ENCODE measurements at regions not wholly inside any gene's neighbourhood (a gene's known extent, or its start where the extent isn't known, plus 50 kb on each side); places are given as distances from the start of the nearest gene placed in this dataset.

DNA sequence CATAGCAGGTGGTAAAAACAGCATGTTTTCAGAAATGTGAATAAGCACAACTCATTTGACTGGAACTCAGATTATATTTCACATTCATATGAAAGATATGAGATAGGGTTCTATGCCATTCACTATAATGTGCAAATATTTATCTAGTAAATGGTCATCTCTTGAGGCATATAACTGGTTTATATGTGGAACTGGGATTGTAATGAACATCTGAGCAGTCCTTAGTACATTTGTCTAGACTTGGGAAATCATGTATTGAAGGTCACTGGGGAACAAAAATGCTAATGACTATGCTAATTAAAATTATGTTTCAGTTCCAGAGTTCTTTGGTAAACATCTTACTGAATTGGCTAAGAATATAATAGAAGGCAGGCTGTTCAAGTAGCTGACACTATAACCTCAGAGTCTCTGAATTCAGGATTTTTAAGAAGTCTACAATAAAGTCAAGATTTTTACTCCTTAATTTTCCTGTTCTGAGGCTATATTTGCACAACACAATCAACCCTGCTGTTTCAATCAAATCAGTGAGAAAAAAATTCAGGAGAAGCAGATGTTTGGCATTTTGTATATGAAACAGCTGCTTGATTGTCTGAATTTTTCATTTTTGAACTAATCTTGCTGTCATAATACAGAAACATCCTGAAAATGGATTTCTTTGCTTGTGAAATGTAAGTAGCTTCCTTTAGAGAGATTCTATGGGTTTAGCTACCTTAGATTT, 244.8 kb upstream of the RGS18 start:
- TF ChIP-seq, protein P1, sequence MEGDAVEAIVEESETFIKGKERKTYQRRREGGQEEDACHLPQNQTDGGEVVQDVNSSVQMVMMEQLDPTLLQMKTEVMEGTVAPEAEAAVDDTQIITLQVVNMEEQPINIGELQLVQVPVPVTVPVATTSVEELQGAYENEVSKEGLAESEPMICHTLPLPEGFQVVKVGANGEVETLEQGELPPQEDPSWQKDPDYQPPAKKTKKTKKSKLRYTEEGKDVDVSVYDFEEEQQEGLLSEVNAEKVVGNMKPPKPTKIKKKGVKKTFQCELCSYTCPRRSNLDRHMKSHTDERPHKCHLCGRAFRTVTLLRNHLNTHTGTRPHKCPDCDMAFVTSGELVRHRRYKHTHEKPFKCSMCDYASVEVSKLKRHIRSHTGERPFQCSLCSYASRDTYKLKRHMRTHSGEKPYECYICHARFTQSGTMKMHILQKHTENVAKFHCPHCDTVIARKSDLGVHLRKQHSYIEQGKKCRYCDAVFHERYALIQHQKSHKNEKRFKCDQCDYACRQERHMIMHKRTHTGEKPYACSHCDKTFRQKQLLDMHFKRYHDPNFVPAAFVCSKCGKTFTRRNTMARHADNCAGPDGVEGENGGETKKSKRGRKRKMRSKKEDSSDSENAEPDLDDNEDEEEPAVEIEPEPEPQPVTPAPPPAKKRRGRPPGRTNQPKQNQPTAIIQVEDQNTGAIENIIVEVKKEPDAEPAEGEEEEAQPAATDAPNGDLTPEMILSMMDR (IDR thresholded peaks at IDR 0.05), result no peak
- no peak for TF ChIP-seq ZFX (IDR thresholded peaks at IDR 0.05; ENCODE audit: borderline replicate concordance)

DNA sequence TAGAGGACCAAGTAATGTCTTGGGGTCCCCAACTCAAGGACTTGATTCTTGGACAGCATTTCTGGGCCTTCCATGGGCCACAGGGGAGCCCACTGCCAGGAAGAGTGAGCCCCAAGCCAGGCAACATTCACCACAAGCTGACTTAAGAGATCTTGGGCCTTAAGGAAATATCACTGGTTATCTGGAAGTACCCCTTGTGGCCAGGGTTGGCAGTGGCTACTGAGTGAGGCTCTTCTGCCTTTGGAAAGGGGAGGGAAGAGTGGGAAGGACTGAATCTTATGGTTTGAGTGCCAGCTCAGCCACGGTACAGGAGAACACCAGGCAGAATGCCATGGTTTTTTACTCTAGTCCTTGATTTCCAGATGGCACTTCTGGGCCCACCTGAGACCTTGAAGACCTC, 228.9 kb upstream of the RGS18 start:
- no peak overlapping the region for H3K27ac ChIP-seq
- TF ChIP-seq, protein P1 (IDR thresholded peaks at IDR 0.05), result no peak
- TF ChIP-seq ZFX (IDR thresholded peaks at IDR 0.05; ENCODE audit: borderline replicate concordance), result no peak

More for the DNA sequence above, 244.8 kb upstream of the RGS18 start:
- H3K27ac ChIP-seq, result no peak overlapping the region

DNA sequence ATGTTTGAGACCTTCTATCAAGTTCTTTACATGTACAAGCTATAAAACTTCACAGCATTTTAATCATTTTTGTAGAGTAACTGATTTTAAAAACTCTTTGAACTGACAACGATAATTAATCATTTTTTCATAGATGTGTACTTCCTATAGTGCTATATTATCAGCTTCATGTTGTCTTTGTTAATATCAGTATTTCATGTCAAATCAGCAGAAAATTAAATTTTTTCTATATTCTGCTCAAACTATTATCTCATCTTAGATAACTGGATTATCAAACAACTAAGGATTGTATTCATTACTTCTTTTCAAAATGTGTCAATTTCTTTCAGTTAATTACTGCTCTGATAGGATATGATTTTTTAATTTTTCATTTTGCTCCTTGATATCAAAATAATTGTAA, 214.6 kb upstream of the RGS18 start:
- TF ChIP-seq ZFX (IDR thresholded peaks at IDR 0.05; ENCODE audit: borderline replicate concordance), result no peak
- TF ChIP-seq, protein P1 (IDR thresholded peaks at IDR 0.05), result no peak

DNA sequence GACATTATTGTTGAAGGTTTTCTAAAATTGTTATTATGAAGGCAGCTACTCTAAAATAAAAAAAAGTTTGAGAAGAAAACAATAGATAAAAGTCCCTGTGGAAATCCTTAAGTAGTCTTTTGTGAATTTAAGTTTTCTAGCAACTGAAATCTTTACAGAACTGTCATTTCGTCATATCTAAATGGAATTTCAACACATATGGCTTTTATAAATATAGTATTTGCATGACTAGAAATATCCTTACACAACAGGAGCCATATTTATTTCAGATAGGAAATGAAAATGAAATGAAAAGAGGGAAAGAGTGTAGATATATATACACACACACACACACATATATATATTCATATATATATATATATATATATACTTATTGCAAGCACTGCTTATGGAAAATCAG, 204.7 kb upstream of the RGS18 start:
- H3K27ac ChIP-seq, result no peak overlapping the region
- TF ChIP-seq, protein P1 (IDR thresholded peaks at IDR 0.05), result no peak
- TF ChIP-seq ZFX (IDR thresholded peaks at IDR 0.05; ENCODE audit: borderline replicate concordance), result no peak

More for the DNA sequence above, 214.6 kb upstream of the RGS18 start:
- H3K27ac ChIP-seq, result no peak overlapping the region

DNA sequence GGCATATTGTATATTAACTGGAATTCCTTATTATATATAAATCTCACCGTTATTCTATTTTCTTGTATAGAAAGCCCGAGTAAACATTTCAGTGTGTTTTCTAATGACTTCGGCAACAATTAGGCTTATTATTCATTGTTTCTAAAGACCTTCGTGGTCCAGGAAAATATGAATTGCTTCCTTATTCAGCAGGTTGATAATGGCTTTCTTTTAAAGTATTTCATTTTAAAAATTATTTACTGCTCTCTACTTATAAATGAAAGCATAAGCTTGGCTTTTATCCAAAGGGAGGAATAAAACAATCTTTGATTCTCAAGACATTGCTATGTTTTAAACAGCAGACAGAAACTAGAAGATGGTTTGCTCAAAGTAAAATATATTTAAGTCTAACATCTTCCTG, 198.4 kb upstream of the RGS18 start:
- TF ChIP-seq ZFX (IDR thresholded peaks at IDR 0.05; ENCODE audit: borderline replicate concordance), result no peak
- TF ChIP-seq, protein P1 (IDR thresholded peaks at IDR 0.05), result no peak
- no peak overlapping the region for H3K27ac ChIP-seq

DNA sequence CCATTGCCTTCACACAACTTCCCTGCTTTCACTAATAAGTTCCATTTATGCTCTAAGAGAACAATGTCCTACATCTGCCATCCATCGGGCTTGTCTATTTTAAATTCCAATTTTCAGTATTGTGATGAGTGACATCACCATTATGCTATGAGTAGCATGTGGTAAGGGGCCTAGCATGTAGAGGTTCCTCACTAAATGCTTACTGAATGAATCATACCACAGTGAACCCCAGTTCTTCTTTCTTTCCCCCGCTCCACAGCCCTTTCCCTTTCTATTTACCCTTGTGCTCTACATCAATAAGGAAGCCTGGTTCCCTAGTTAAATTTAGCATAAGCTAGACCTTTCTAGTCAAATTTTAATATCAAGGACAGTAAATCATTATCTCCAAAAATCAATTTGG, 195.0 kb upstream of the RGS18 start:
- no peak overlapping the region for H3K27ac ChIP-seq
- TF ChIP-seq, protein P1 (IDR thresholded peaks at IDR 0.05), result no peak
- no peak for TF ChIP-seq ZFX (IDR thresholded peaks at IDR 0.05; ENCODE audit: borderline replicate concordance)

DNA sequence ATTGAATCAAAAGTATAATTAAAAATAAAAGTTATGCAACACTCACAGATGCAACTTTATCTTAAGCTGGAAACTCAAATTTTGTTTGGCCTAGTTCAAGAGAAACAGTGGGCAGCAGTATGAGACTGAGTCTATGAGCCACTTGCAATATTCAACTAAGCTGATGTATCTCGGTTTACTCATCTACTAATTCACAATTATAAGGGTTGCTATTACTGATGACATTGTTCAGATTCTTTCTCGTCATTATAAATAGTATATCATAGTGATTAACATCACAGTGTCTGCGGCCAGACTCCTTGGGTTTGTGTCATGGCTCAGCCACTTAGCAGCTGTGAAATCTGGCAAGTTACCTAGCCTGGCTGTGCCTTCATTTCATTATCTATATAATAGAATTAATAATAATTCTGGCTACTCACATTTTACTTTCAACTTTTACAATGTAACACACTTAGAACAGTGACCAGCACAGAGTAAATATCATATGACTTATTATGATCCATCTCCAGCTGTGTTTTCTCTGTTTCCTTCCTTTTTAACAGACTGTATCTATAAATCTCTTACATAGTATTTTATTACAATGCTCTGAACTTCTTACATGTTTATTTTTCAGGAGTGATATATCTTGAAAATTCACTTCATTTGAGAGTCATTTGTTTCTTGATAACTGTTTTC, 194.3 kb upstream of the RGS18 start:
- TF ChIP-seq, protein P1 (IDR thresholded peaks at IDR 0.05), result no peak
- TF ChIP-seq ZFX (IDR thresholded peaks at IDR 0.05; ENCODE audit: borderline replicate concordance), result no peak
- peak overlapping the region; percentile 7 for H3K27ac ChIP-seq

All from 22Rv1 (cell line).